CD14-positive monocyte (primary cell): ENCODE measurements at regions not wholly inside any gene's neighbourhood (a gene's known extent, or its start where the extent isn't known, plus 50 kb on each side); places are given as distances from the start of the nearest gene placed in this dataset.

Experiments used
- DNase-seq, 3 donors: peaks; one replicate each; pipeline ENCODE4 v3.0.0-alpha.2; 2011 to 2022
- H2AFZ ChIP-seq: 2 replicates; pipeline ENCODE4 v1.6.0; 2012; ENCODE audit warnings: mild to moderate bottlenecking, low read depth, low read length, inconsistent platforms; ENCODE audit not compliant: insufficient read depth, poor library complexity, severe bottlenecking
- H3K27ac ChIP-seq, 2 donors: 1 replicate in 1 of 2; 2 replicates in 1 of 2; pipeline ENCODE4 v1.5.1; 2012 to 2013; ENCODE audit warnings: low read length in 2 of 2, control low read depth in 1 of 2, inconsistent platforms in 1 of 2, low read depth in 1 of 2, mild to moderate bottlenecking in 1 of 2
- H3K27me3 ChIP-seq, 2 donors: one replicate each; pipeline versions ENCODE4 v1.6.0 to v1.6.1; 2011 to 2013; ENCODE audit warnings: low read length in 2 of 2; ENCODE audit not compliant: control insufficient read depth in 2 of 2, insufficient read depth in 2 of 2
- H3K36me3 ChIP-seq, 2 donors: replicated peaks in 1 of 2; 1 replicate in 1 of 2; 2 replicates in 1 of 2; pipeline versions ENCODE4 v1.5.1 to v1.6.1; 2012 to 2013; ENCODE audit warnings: low read length in 2 of 2, control low read depth in 1 of 2, inconsistent platforms in 1 of 2, mild to moderate bottlenecking in 1 of 2; ENCODE audit not compliant: insufficient read depth in 2 of 2, control insufficient read depth in 1 of 2
- H3K4me1 ChIP-seq, 2 donors: 1 replicate in 1 of 2; 2 replicates in 1 of 2; pipeline versions ENCODE4 v1.5.1 to v1.6.1; 2012 to 2013; ENCODE audit warnings: low read length in 2 of 2, control low read depth in 1 of 2, inconsistent platforms in 1 of 2, mild to moderate bottlenecking in 1 of 2, moderate library complexity in 1 of 2; ENCODE audit not compliant: insufficient read depth in 2 of 2, control insufficient read depth in 1 of 2
- H3K4me2 ChIP-seq: replicated peaks from 2 replicates; pipeline ENCODE3; 2012; ENCODE audit warnings: low read length, moderate library complexity, mild to moderate bottlenecking; ENCODE audit not compliant: poor library complexity, severe bottlenecking; ENCODE audit errors: extremely low read depth
- H3K4me3 ChIP-seq, 3 experiments: fragments of 200-600 bp in 1 of 3; sonication (generic) in 1 of 3; replicated peaks in 1 of 3; 1 replicate in 2 of 3; 2 replicates in 1 of 3; pipeline ENCODE4 v1.5.1; 2011 to 2013; ENCODE audit warnings: low read length in 3 of 3, mild to moderate bottlenecking in 3 of 3, control low read depth in 2 of 3, low read depth in 2 of 3, inconsistent platforms in 1 of 3, moderate library complexity in 1 of 3
- H3K79me2 ChIP-seq: 2 replicates; pipeline ENCODE4 v1.6.0; 2012; ENCODE audit warnings: mild to moderate bottlenecking, control low read depth, inconsistent platforms, low read length, moderate library complexity; ENCODE audit not compliant: insufficient read depth
- H3K9ac ChIP-seq: 2 replicates; pipeline ENCODE4 v1.6.0; 2017; ENCODE audit warnings: low read length, mild to moderate bottlenecking; ENCODE audit not compliant: insufficient read depth, poor library complexity, severe bottlenecking
- H3K9me3 ChIP-seq, 2 donors: replicated peaks in 1 of 2; 1 replicate in 1 of 2; 2 replicates in 1 of 2; pipeline versions ENCODE4 v1.5.1 to v1.6.1; 2012 to 2013; ENCODE audit warnings: low read length in 2 of 2, control low read depth in 1 of 2; ENCODE audit not compliant: control insufficient read depth in 1 of 2, insufficient read depth in 1 of 2
- H4K20me1 ChIP-seq: 2 replicates; pipeline ENCODE4 v1.6.0; 2012; ENCODE audit warnings: mild to moderate bottlenecking, low read length, control low read depth, moderate library complexity; ENCODE audit not compliant: insufficient read depth
- H3K27ac Mint-ChIP-seq, 7 donors: one replicate each; pipeline ENCODE4 v1.8.0; 2020; ENCODE audit warnings: mild to moderate bottlenecking in 7 of 7, mixed read lengths in 7 of 7, moderate library complexity in 6 of 7, inconsistent platforms in 2 of 7
- H3K27me3 Mint-ChIP-seq, 3 donors: one replicate each; pipeline ENCODE4 v1.8.0; 2021 to 2022; ENCODE audit warnings: low read depth in 3 of 3, mild to moderate bottlenecking in 3 of 3, mixed read lengths in 3 of 3, moderate library complexity in 3 of 3, inconsistent platforms in 1 of 3
- H3K36me3 Mint-ChIP-seq, 2 donors: one replicate each; pipeline ENCODE4 v1.8.0; 2020; ENCODE audit warnings: mixed read lengths in 2 of 2, inconsistent platforms in 1 of 2, mild to moderate bottlenecking in 1 of 2
- H3K4me1 Mint-ChIP-seq: one replicate; pipeline ENCODE4 v1.8.0; 2020; ENCODE audit warnings: mild to moderate bottlenecking, mixed read lengths
- H3K4me3 Mint-ChIP-seq, 2 donors: one replicate each; pipeline ENCODE4 v1.8.0; 2020; ENCODE audit warnings: mild to moderate bottlenecking in 2 of 2, mixed read lengths in 2 of 2, moderate library complexity in 1 of 2
- H3K9me3 Mint-ChIP-seq, 7 donors: one replicate each; pipeline ENCODE4 v1.8.0; 2020 to 2022; ENCODE audit warnings: mixed read lengths in 7 of 7, mild to moderate bottlenecking in 6 of 7, moderate library complexity in 6 of 7, inconsistent platforms in 2 of 7
- WGBS: methylation state at CpG from one replicate; pipeline ENCODE4 v1.1.5; 2013; ENCODE audit warnings: missing lambda C conversion rate; ENCODE audit not compliant: insufficient coverage; 5-methylcytosine and 5-hydroxymethylcytosine counted together
- intact Hi-C, 2 donors: fragments of 100-400 bp; cut with micrococcal nuclease; formaldehyde crosslinking; loops; one replicate each; pipeline versions ENCODE4 v1.15.0 to v1.15.1; 2023
- TF ChIP-seq, protein P1 (sequence below): fragments of 200-600 bp; IDR thresholded peaks from one replicate; pipeline ENCODE4 v1.8.0; 2022; ENCODE audit warnings: antibody characterized with exemption, mild to moderate bottlenecking

DNA sequence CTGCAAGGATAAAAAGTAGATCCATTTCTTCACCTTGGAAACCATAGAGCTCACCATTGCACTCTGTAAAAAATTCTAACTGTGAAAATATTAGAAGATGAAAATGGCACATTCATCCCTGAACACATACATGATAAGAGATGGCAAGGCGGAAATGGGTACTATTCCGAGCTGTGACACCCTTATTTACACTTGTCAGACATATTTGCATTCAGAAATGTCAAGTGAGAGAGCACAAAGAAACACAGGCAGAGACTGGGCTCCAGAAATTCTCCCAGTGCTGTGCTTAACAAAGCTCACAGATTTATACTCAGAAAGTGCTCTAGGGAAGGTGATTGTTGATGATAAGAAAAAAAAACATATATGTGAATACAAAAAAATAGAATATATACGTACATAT, 170.3 kb upstream of the PUM3 start:
- intact Hi-C loops: no loop called here

DNA sequence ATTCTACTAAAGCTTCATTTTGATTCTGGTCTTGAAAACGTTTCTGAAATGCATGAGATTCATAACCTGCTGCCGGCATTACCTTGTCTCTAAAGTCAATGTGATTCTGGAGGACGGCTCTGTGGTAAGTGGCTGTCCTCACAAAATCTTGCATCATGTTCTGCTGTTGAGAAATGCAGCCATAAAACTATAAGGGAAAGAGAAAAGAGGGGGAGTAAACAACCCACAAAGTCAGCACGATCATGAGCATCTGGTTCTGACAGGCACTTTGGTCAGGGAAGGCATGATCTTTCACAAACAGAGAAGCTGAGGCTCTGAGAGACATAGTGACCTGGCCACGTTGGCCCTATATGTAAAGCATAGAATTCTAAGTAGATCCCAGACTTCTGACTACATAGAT, 168.9 kb upstream of the PUM3 start:
- Mint-ChIP-seq H3K27me3 (peaks cover 0 to 3% (median 0%) of the 10 kb centered on the region in 3 donors), H3K4me1 (peaks cover 5% of the 10 kb centered on the region), H3K4me3 (peak overlapping the region in 1 of 2 donors; percentile 27), H3K9me3 (peaks cover 8 to 31% (median 19%) of the 10 kb centered on the region in 7 donors), H3K27ac (peak overlapping the region in 5 of 7 donors; percentile 0 to 82 (median 50)), H3K36me3 (no peaks in the 10 kb centered on the region)
- TF ChIP-seq, protein P1, sequence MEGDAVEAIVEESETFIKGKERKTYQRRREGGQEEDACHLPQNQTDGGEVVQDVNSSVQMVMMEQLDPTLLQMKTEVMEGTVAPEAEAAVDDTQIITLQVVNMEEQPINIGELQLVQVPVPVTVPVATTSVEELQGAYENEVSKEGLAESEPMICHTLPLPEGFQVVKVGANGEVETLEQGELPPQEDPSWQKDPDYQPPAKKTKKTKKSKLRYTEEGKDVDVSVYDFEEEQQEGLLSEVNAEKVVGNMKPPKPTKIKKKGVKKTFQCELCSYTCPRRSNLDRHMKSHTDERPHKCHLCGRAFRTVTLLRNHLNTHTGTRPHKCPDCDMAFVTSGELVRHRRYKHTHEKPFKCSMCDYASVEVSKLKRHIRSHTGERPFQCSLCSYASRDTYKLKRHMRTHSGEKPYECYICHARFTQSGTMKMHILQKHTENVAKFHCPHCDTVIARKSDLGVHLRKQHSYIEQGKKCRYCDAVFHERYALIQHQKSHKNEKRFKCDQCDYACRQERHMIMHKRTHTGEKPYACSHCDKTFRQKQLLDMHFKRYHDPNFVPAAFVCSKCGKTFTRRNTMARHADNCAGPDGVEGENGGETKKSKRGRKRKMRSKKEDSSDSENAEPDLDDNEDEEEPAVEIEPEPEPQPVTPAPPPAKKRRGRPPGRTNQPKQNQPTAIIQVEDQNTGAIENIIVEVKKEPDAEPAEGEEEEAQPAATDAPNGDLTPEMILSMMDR: no peak
- Histone ChIP-seq H3K27me3 (no peaks in the 10 kb centered on the region), H2AFZ (no peak overlapping the region), H3K79me2 (no peaks in the 10 kb centered on the region), H4K20me1 (no peaks in the 10 kb centered on the region), H3K4me3 (no peak overlapping the region), H3K36me3 (no peaks in the 10 kb centered on the region), H3K4me2 (no peak overlapping the region), H3K4me1 (peaks cover 0 to 27% of the 10 kb centered on the region in 2 donors), H3K9ac (no peak overlapping the region), H3K9me3 (peaks cover 10 to 18% of the 10 kb centered on the region in 2 donors), H3K27ac (no peak overlapping the region)
- DNase-seq: peak in 2 of 3 donors; percentile 5 to 36
- intact Hi-C loops: no loop called here
- 21% methylated on average over 4 of the region's 5 CpGs for WGBS

More for the DNA sequence above, 170.3 kb upstream of the PUM3 start:
- TF ChIP-seq, protein P1: no peak
- Mint-ChIP-seq H3K27ac (no peak overlapping the region), H3K9me3 (peaks cover 8 to 25% (median 14%) of the 10 kb centered on the region in 7 donors), H3K27me3 (peaks cover 0 to 3% (median 0%) of the 10 kb centered on the region in 3 donors), H3K36me3 (no peaks in the 10 kb centered on the region), H3K4me1 (peaks cover 5% of the 10 kb centered on the region), H3K4me3 (no peak overlapping the region)
- Histone ChIP-seq H3K27ac (no peak overlapping the region), H3K4me3 (no peak overlapping the region), H2AFZ (no peak overlapping the region), H3K9ac (no peak overlapping the region), H3K79me2 (no peaks in the 10 kb centered on the region), H3K36me3 (no peaks in the 10 kb centered on the region), H3K4me1 (peaks cover 0 to 27% of the 10 kb centered on the region in 2 donors), H3K9me3 (peaks cover 10 to 18% of the 10 kb centered on the region in 2 donors), H3K27me3 (no peaks in the 10 kb centered on the region), H4K20me1 (no peaks in the 10 kb centered on the region), H3K4me2 (no peak overlapping the region)
- no peak for DNase-seq
- no CpG with 5 or more reads among the region's 3 CpGs for WGBS
